Vagina (tissue), 2 donors: ENCODE measurements at regions not wholly inside any gene's neighbourhood (a gene's known extent, or its start where the extent isn't known, plus 50 kb on each side); places are given as distances from the start of the nearest gene placed in this dataset.

Source experiments
- CTCF ChIP-seq, 3 experiments: fragments of 450-650 bp in 2 of 3; fragments of 200-600 bp in 1 of 3; sonication (generic) in 1 of 3; IDR thresholded peaks; one replicate each; pipeline ENCODE4 v1.5.1; 2017 to 2019; ENCODE audit warnings: antibody characterized with exemption in 3 of 3, mild to moderate bottlenecking in 2 of 3, moderate library complexity in 2 of 3
- POLR2A ChIP-seq, 2 donors: fragments of 450-650 bp; IDR thresholded peaks; one replicate each; pipeline ENCODE4 v1.6.1; 2017; ENCODE audit warnings: antibody characterized with exemption in 2 of 2, mild to moderate bottlenecking in 2 of 2, moderate library complexity in 2 of 2
- POLR2AphosphoS5 ChIP-seq, 2 donors: sonication (generic); formaldehyde crosslinking; IDR thresholded peaks; one replicate each; pipeline ENCODE4 v1.9.0; 2017; ENCODE audit warnings: antibody characterized with exemption in 2 of 2, mild to moderate bottlenecking in 2 of 2, low read depth in 1 of 2; ENCODE audit not compliant: insufficient read depth in 1 of 2

DNA sequence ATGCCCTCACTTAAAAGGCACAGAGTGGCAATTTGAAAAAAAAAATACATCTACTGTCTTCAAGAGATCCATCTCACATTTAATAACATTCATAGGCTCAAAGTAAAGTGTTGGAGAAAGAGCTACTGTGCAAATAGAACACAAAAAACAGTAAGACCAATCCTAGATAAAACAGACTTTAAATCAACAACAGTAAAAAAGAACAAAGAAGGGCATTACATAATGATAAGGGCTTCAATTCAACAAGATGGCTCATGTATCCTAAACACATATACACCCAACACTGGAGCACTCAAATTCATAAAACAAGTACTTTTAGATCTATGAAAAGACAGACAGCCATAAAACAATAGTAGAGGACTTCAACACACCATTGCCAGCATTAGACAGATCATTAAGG lies 93.6 kb upstream of the PCED1B start:
- no peak for TF ChIP-seq CTCF (IDR thresholded peaks at IDR 0.05)
- no peak for TF ChIP-seq POLR2AphosphoS5 (IDR thresholded peaks at IDR 0.05; ENCODE audit: insufficient read depth in 1 of 2, low read depth in 1 of 2)
- TF ChIP-seq POLR2A (IDR thresholded peaks at IDR 0.05): no peak
